ENCODE measurements at regions not wholly inside any gene's neighbourhood (a gene's known extent, or its start where the extent isn't known, plus 50 kb on each side); places are given as distances from the start of the nearest gene placed in this dataset.

- TF ChIP-seq, protein P1, sequence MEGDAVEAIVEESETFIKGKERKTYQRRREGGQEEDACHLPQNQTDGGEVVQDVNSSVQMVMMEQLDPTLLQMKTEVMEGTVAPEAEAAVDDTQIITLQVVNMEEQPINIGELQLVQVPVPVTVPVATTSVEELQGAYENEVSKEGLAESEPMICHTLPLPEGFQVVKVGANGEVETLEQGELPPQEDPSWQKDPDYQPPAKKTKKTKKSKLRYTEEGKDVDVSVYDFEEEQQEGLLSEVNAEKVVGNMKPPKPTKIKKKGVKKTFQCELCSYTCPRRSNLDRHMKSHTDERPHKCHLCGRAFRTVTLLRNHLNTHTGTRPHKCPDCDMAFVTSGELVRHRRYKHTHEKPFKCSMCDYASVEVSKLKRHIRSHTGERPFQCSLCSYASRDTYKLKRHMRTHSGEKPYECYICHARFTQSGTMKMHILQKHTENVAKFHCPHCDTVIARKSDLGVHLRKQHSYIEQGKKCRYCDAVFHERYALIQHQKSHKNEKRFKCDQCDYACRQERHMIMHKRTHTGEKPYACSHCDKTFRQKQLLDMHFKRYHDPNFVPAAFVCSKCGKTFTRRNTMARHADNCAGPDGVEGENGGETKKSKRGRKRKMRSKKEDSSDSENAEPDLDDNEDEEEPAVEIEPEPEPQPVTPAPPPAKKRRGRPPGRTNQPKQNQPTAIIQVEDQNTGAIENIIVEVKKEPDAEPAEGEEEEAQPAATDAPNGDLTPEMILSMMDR (IDR thresholded peaks at IDR 0.05; ENCODE audit: borderline replicate concordance, extremely low read depth, low read length, poor library complexity, severe bottlenecking) = no peak
- no peak for TF ChIP-seq EZH2 (IDR thresholded peaks at IDR 0.05; ENCODE audit: borderline replicate concordance, low read depth, low read length, severe bottlenecking)
These were observed 94.6 kb downstream of the ZIC4 start for GRCh38 chr3:147311716-147312115.
